ENCODE measurements at regions not wholly inside any gene's neighbourhood (a gene's known extent, or its start where the extent isn't known, plus 50 kb on each side); places are given as distances from the start of the nearest gene placed in this dataset.

DNA sequence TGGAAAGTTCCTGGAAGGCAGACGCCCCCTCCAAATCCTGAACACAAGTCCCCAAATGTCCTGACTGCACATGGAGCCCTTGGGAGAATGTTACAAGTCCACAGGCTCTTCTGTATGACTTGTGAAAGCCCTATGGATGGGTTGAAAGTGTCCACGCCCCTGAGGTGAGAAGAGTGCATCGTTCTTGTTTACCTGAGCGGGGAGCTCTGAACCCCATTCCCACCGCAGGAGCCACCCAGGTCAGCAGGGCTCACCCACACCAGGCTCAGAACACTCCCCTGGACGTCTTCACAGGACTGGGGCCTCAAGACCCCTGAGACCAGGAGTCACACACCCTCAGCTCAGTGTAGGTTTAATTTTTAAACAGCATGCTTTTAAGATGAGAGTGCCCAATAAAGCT is 84.2 kb upstream of the TMEM18 start:
- TF ChIP-seq POLR2A (IDR thresholded peaks at IDR 0.05; ENCODE audit: low read length), result no peak
- no peak for TF ChIP-seq GATA1 (IDR thresholded peaks at IDR 0.05; ENCODE audit: low read depth, low read length)

Data from erythroblast (primary cell).